ENCODE measurements at regions not wholly inside any gene's neighbourhood (a gene's known extent, or its start where the extent isn't known, plus 50 kb on each side); places are given as distances from the start of the nearest gene placed in this dataset.
A peak's percentile ranks its signal among the peaks of the same experiment; 100 is the strongest.

GRCh38 chr20:11210611-11211010 lies 536.8 kb upstream of the JAG1 start:
- H3K36me3 ChIP-seq (replicated peaks; ENCODE audit: low read depth, low read length) = no peaks in the 10 kb centered on the region
- peaks cover 13% of the 10 kb centered on the region for H3K4me1 ChIP-seq (ENCODE audit: low read length)
- no peak overlapping the region for H3K27ac ChIP-seq (ENCODE audit: low read length)
- no peak overlapping the region for H3K9ac ChIP-seq (ENCODE audit: low read length)
- no peaks in the 10 kb centered on the region for H3K9me3 ChIP-seq (ENCODE audit: insufficient read depth, low read length)
- no peaks in the 10 kb centered on the region for H3K79me2 ChIP-seq (ENCODE audit: low read length)
- no peak overlapping the region for H3K4me3 ChIP-seq (ENCODE audit: low read length)
- peaks cover 5% of the 10 kb centered on the region; the same call in 1 of the 2 replicates for H3K27me3 ChIP-seq (ENCODE audit: low read depth, low read length)
- no peak overlapping the region for H2AFZ ChIP-seq (ENCODE audit: low read depth, low read length)
- no peak overlapping the region for H3K4me2 ChIP-seq (ENCODE audit: low read length)
- TF ChIP-seq EZH2phosphoT487 (IDR thresholded peaks at IDR 0.05; ENCODE audit: low read depth) = no peak
- no peak for TF ChIP-seq CTCF (IDR thresholded peaks at IDR 0.05; ENCODE audit: low read depth, low read length)
- no peaks in the 10 kb centered on the region for H4K20me1 ChIP-seq (ENCODE audit: insufficient read depth, low read length)

- H3K4me2 ChIP-seq (ENCODE audit: low read length) = peak overlapping the region; percentile 7; the same call in 1 of the 2 replicates
- H3K27me3 ChIP-seq (ENCODE audit: low read depth, low read length) = peaks cover 5% of the 10 kb centered on the region; the same call in 1 of the 2 replicates
- H3K9ac ChIP-seq (ENCODE audit: low read length) = no peak overlapping the region
- H3K79me2 ChIP-seq (ENCODE audit: low read length) = no peaks in the 10 kb centered on the region
- H4K20me1 ChIP-seq (ENCODE audit: insufficient read depth, low read length) = no peaks in the 10 kb centered on the region
- H3K36me3 ChIP-seq (replicated peaks; ENCODE audit: low read depth, low read length) = no peaks in the 10 kb centered on the region
- H2AFZ ChIP-seq (ENCODE audit: low read depth, low read length) = no peak overlapping the region
- H3K27ac ChIP-seq (ENCODE audit: low read length) = no peak overlapping the region
- no peak for TF ChIP-seq CTCF (IDR thresholded peaks at IDR 0.05; ENCODE audit: low read depth, low read length)
- H3K4me1 ChIP-seq (ENCODE audit: low read length) = peaks cover 16% of the 10 kb centered on the region
- H3K4me3 ChIP-seq (ENCODE audit: low read length) = no peak overlapping the region
- no peaks in the 10 kb centered on the region for H3K9me3 ChIP-seq (ENCODE audit: insufficient read depth, low read length)
These were observed 538.5 kb upstream of the JAG1 start for GRCh38 chr20:11212272-11212671.

GRCh38 chr20:11212902-11213301 lies 539.1 kb upstream of the JAG1 start:
- H3K9me3 ChIP-seq (ENCODE audit: insufficient read depth, low read length) = no peaks in the 10 kb centered on the region
- no peaks in the 10 kb centered on the region for H4K20me1 ChIP-seq (ENCODE audit: insufficient read depth, low read length)
- H3K4me3 ChIP-seq (ENCODE audit: low read length) = no peak overlapping the region
- H3K4me2 ChIP-seq (ENCODE audit: low read length) = no peak overlapping the region
- no peak overlapping the region for H2AFZ ChIP-seq (ENCODE audit: low read depth, low read length)
- H3K79me2 ChIP-seq (ENCODE audit: low read length) = no peaks in the 10 kb centered on the region
- H3K27ac ChIP-seq (ENCODE audit: low read length) = no peak overlapping the region
- peaks cover 5% of the 10 kb centered on the region; the same call in 1 of the 2 replicates for H3K27me3 ChIP-seq (ENCODE audit: low read depth, low read length)
- H3K36me3 ChIP-seq (replicated peaks; ENCODE audit: low read depth, low read length) = no peaks in the 10 kb centered on the region
- TF ChIP-seq CTCF (IDR thresholded peaks at IDR 0.05; ENCODE audit: low read depth, low read length) (no peak), EZH2phosphoT487 (IDR thresholded peaks at IDR 0.05; ENCODE audit: low read depth) (no peak)
- H3K9ac ChIP-seq (ENCODE audit: low read length) = no peak overlapping the region
- peaks cover 16% of the 10 kb centered on the region for H3K4me1 ChIP-seq (ENCODE audit: low read length)

DNA sequence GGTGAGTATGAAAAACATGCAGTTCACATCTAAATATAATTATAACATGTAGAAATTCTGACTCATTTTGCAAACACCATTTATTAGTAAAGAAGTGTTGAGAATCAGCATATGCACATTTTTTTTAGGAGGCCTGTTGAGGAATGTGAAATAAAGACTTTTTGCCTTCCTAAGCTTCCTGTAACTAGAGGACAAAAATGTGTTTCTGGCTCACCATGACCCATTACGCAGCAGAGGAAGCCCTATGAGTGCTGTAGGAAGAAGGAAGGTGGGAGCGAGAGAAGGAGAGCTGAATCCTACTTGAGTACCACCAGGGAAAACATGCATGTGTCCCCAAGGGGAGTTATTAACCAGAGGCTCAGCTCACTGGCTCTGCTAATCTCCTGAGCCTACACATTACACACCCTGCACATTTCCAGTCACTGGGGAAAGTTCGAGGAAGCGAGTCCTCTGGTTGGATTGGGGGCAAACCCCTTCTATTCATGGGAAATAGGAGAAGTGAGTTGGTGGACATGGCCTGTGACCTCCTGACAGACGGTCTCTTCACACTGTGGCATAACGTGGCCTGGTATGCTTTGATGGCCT lies 540.5 kb upstream of the JAG1 start:
- no peak overlapping the region for H3K27ac ChIP-seq (ENCODE audit: low read length)
- H3K27me3 ChIP-seq (ENCODE audit: low read depth, low read length) = peaks cover 5% of the 10 kb centered on the region; the same call in 1 of the 2 replicates
- no peaks in the 10 kb centered on the region for H3K79me2 ChIP-seq (ENCODE audit: low read length)
- H3K4me3 ChIP-seq (ENCODE audit: low read length) = no peak overlapping the region
- H3K4me2 ChIP-seq (ENCODE audit: low read length) = no peak overlapping the region
- no peak overlapping the region for H2AFZ ChIP-seq (ENCODE audit: low read depth, low read length)
- no peak overlapping the region for H3K9ac ChIP-seq (ENCODE audit: low read length)
- peaks cover under 1% of the 10 kb centered on the region for H3K36me3 ChIP-seq (replicated peaks; ENCODE audit: low read depth, low read length)
- no peaks in the 10 kb centered on the region for H4K20me1 ChIP-seq (ENCODE audit: insufficient read depth, low read length)
- no peaks in the 10 kb centered on the region for H3K9me3 ChIP-seq (ENCODE audit: insufficient read depth, low read length)
- TF ChIP-seq CTCF (IDR thresholded peaks at IDR 0.05; ENCODE audit: low read depth, low read length) (no peak), EZH2phosphoT487 (IDR thresholded peaks at IDR 0.05; ENCODE audit: low read depth) (no peak)
- H3K4me1 ChIP-seq (ENCODE audit: low read length) = peaks cover 24% of the 10 kb centered on the region

All from OCI-LY3 (cell line).